MM.1S (cell line): ENCODE measurements at regions not wholly inside any gene's neighbourhood (a gene's known extent, or its start where the extent isn't known, plus 50 kb on each side); places are given as distances from the start of the nearest gene placed in this dataset.

Experiments used
- DNase-seq: peaks from one replicate; pipeline ENCODE4 v3.0.0-alpha.2; 2015
- H2AFZ ChIP-seq: fragments of 300-600 bp; sonication (generic); 2 replicates; pipeline ENCODE4 v1.6.0; 2016; ENCODE audit warnings: antibody characterized with exemption, low read length
- H3F3A ChIP-seq: fragments of 300-600 bp; sonication (generic); 2 replicates; pipeline ENCODE4 v1.6.1; 2016; ENCODE audit warnings: mild to moderate bottlenecking, antibody characterized with exemption, low read length, moderate library complexity, mixed read lengths; ENCODE audit not compliant: insufficient read depth
- H3K27ac ChIP-seq: fragments of 300-600 bp; sonication (generic); 2 replicates; pipeline ENCODE4 v1.5.1; 2016; ENCODE audit warnings: mild to moderate bottlenecking, low read length
- H3K27me3 ChIP-seq: fragments of 300-600 bp; sonication (generic); replicated peaks from 2 replicates; pipeline ENCODE4 v1.6.0; 2016; ENCODE audit warnings: low read length; ENCODE audit not compliant: insufficient read depth
- H3K36me3 ChIP-seq: fragments of 300-600 bp; sonication (generic); replicated peaks from 2 replicates; pipeline ENCODE4 v1.6.1; 2016; ENCODE audit warnings: mild to moderate bottlenecking, low read length, mixed read lengths; ENCODE audit not compliant: insufficient read depth
- H3K4me1 ChIP-seq: fragments of 300-600 bp; sonication (generic); 2 replicates; pipeline ENCODE4 v1.6.1; 2016; ENCODE audit warnings: low read length, mixed read lengths
- H3K4me2 ChIP-seq: fragments of 300-600 bp; sonication (generic); 2 replicates; pipeline ENCODE4 v1.6.0; 2016; ENCODE audit warnings: low read depth, low read length
- H3K4me3 ChIP-seq: fragments of 300-600 bp; sonication (generic); 2 replicates; pipeline ENCODE4 v1.5.1; 2016; ENCODE audit warnings: low read length, mixed read lengths
- H3K79me2 ChIP-seq: fragments of 300-600 bp; sonication (generic); 2 replicates; pipeline ENCODE4 v1.6.1; 2016; ENCODE audit warnings: mixed run types, low read length, mixed read lengths
- H3K9ac ChIP-seq: fragments of 300-600 bp; sonication (generic); 2 replicates; pipeline ENCODE4 v1.6.1; 2016; ENCODE audit warnings: low read length, mixed read lengths
- H3K9me2 ChIP-seq: fragments of 300-600 bp; sonication (generic); replicated peaks from 2 replicates; pipeline ENCODE4 v1.6.1; 2016; ENCODE audit warnings: mild to moderate bottlenecking, low read length, mixed read lengths; ENCODE audit not compliant: insufficient read depth
- H3K9me3 ChIP-seq: fragments of 300-600 bp; sonication (generic); replicated peaks from 2 replicates; pipeline ENCODE4 v1.6.1; 2016; ENCODE audit warnings: mild to moderate bottlenecking, low read length, mixed read lengths; ENCODE audit not compliant: insufficient read depth
- H4K20me1 ChIP-seq: fragments of 300-600 bp; sonication (generic); 2 replicates; pipeline ENCODE4 v1.6.1; 2016; ENCODE audit warnings: mild to moderate bottlenecking, low read length, moderate library complexity, mixed read lengths; ENCODE audit not compliant: insufficient read depth
- CTCF ChIP-seq: fragments of 300-600 bp; sonication (generic); IDR thresholded peaks from 2 replicates; pipeline ENCODE4 v1.5.1; 2016; ENCODE audit warnings: antibody characterized with exemption, low read length, mixed read lengths
- EZH2 ChIP-seq: fragments of 300-600 bp; sonication (generic); optimal IDR thresholded peaks from 2 replicates; pipeline ENCODE3; 2017; ENCODE audit warnings: low read depth, mild to moderate bottlenecking, antibody characterized with exemption, low read length, mixed read lengths
- EZH2phosphoT487 ChIP-seq: fragments of 300-600 bp; sonication (generic); IDR thresholded peaks from 2 replicates; pipeline ENCODE4 v1.6.1; 2018; ENCODE audit warnings: antibody characterized with exemption, low read length

GRCh38 chr3:15873415-15873814 lies 75.6 kb upstream of the ANKRD28 start:
- Histone ChIP-seq H3K4me3 (no peak overlapping the region), H3K9ac (no peak overlapping the region), H3K27me3 (no peaks in the 10 kb centered on the region), H3K4me1 (no peaks in the 10 kb centered on the region), H2AFZ (no peak overlapping the region), H3K4me2 (no peak overlapping the region), H3F3A (no peaks in the 10 kb centered on the region), H3K79me2 (no peaks in the 10 kb centered on the region), H3K9me3 (no peaks in the 10 kb centered on the region), H3K9me2 (no peaks in the 10 kb centered on the region), H3K36me3 (no peaks in the 10 kb centered on the region), H4K20me1 (no peaks in the 10 kb centered on the region), H3K27ac (no peak overlapping the region)
- DNase-seq, result no peak
- TF ChIP-seq CTCF (no peak), EZH2 (no peak), EZH2phosphoT487 (no peak)

GRCh38 chr3:15875016-15875689 lies 77.4 kb upstream of the ANKRD28 start:
- Histone ChIP-seq H3K9ac (no peak overlapping the region), H3K4me1 (no peaks in the 10 kb centered on the region), H4K20me1 (no peaks in the 10 kb centered on the region), H3K27ac (no peak overlapping the region), H3F3A (no peaks in the 10 kb centered on the region), H3K27me3 (no peaks in the 10 kb centered on the region), H3K9me2 (no peaks in the 10 kb centered on the region), H3K79me2 (no peaks in the 10 kb centered on the region), H3K4me2 (no peak overlapping the region), H2AFZ (no peak overlapping the region), H3K4me3 (no peak overlapping the region), H3K9me3 (no peaks in the 10 kb centered on the region), H3K36me3 (no peaks in the 10 kb centered on the region)
- TF ChIP-seq CTCF, result no peak
- no peak for TF ChIP-seq EZH2
- TF ChIP-seq EZH2phosphoT487, result no peak
- DNase-seq, result no peak

- Histone ChIP-seq H3K27ac (no peak overlapping the region), H3K9ac (no peak overlapping the region), H3K9me3 (no peaks in the 10 kb centered on the region), H3K9me2 (no peaks in the 10 kb centered on the region), H3K27me3 (no peaks in the 10 kb centered on the region), H3K4me2 (no peak overlapping the region), H2AFZ (no peak overlapping the region), H3K4me1 (no peaks in the 10 kb centered on the region), H3F3A (no peaks in the 10 kb centered on the region), H3K4me3 (no peak overlapping the region), H3K36me3 (no peaks in the 10 kb centered on the region), H3K79me2 (no peaks in the 10 kb centered on the region), H4K20me1 (no peaks in the 10 kb centered on the region)
- DNase-seq, result no peak
- TF ChIP-seq EZH2 (no peak), CTCF (no peak), EZH2phosphoT487 (no peak)
Measured at GRCh38 chr3:15876669-15877068, 78.9 kb upstream of the ANKRD28 start.
